ENCODE measurements at regions not wholly inside any gene's neighbourhood (a gene's known extent, or its start where the extent isn't known, plus 50 kb on each side); places are given as distances from the start of the nearest gene placed in this dataset.

DNA sequence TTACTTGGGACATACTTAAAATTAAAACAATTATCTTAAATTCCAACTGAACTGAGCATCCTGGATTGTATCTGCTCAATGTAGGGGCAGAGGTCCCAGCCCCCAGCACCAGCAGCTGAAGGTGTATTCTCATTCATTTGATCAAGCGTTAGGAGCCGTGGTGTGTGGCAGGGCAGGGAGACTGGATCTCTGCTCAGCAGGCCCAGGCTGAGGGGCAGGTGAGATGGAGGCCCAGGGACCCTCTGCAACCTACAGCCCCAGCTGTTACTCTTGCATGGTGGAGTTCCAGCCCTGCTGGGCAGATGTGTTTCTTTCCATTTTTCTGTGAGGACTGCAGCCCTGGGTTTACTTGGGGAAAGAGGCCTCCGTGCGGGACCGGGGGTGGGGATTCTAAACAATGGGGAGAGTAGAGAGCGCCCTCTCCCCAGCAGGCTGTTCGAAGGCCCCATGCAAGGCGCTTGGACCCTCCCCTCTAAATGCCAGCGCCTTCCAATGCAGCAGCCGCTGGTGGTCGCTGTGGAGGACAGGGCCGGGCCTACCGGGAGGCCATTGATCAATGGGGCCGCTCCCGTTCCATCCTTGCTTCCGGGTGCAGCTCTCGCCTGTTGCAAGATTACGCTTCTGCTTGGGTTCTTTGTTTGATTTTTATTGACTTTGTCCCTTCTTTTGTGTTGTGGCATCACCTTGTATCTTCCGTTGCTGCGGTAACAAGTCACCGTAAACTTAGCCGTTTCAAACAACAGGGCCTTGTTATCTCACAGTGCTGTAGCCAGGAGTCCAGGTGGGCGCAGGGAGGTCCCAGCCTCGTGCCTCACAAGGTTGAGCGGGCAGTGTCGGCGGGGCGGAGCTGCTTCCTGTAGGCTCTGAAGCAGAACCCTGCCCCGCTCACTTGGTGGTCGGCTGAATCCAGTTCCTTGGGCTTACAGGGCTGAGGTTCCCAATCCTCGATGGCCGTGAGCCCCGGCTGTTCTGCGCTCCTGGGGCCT lies 134.8 kb upstream of the PHACTR3 start:
- H3K79me2 ChIP-seq (ENCODE audit: control insufficient read depth, insufficient read depth, low read length, poor library complexity), result no peaks in the 10 kb centered on the region
- no peaks in the 10 kb centered on the region for H3K4me1 ChIP-seq (ENCODE audit: control insufficient read depth in 1 of 2, insufficient read depth in 2 of 2, low read length in 2 of 2)
- no peaks in the 10 kb centered on the region for H3K36me3 ChIP-seq (ENCODE audit: control insufficient read depth in 1 of 2, insufficient read depth in 2 of 2, low read length in 2 of 2)
- no peak overlapping the region for H2BK120ac ChIP-seq (ENCODE audit: insufficient read depth, low read length, poor library complexity)
- H3K18ac ChIP-seq (ENCODE audit: low read length), result no peak overlapping the region
- DNase-seq, result no peak
- H3K9me3 ChIP-seq (ENCODE audit: insufficient read depth, low read depth, low read length), result no peaks in the 10 kb centered on the region
- H3K14ac ChIP-seq (ENCODE audit: low read length), result no peak overlapping the region
- no peaks in the 10 kb centered on the region for H3K79me1 ChIP-seq (ENCODE audit: low read length)
- H3K4me3 ChIP-seq (ENCODE audit: low read depth, low read length), result no peak overlapping the region
- H3K27ac ChIP-seq (ENCODE audit: low read depth, low read length), result no peak overlapping the region
- no peak overlapping the region for H2BK12ac ChIP-seq (ENCODE audit: low read length)
- no peak overlapping the region for H2AK5ac ChIP-seq (ENCODE audit: low read length)
- no peak overlapping the region for H3K9ac ChIP-seq (ENCODE audit: low read length)
- H3K27me3 ChIP-seq (ENCODE audit: insufficient read depth, low read length), result no peaks in the 10 kb centered on the region
- no peak overlapping the region for H3K4me2 ChIP-seq (ENCODE audit: low read length)
- H3K4ac ChIP-seq (ENCODE audit: low read depth, low read length), result no peak overlapping the region
- H4K91ac ChIP-seq (ENCODE audit: low read depth, low read length), result no peak overlapping the region
- H4K12ac ChIP-seq (ENCODE audit: low read depth, low read length), result no peak overlapping the region
- H2AFZ ChIP-seq (ENCODE audit: insufficient read depth, low read length, poor library complexity), result no peak overlapping the region
- no peak overlapping the region for H2BK5ac ChIP-seq (ENCODE audit: low read depth, low read length, poor library complexity)
- no CpG with 5 or more reads among the region's 34 CpGs for WGBS (ENCODE audit: extremely low coverage, insufficient coverage, insufficient read length)
- H3K23ac ChIP-seq (ENCODE audit: low read length), result no peak overlapping the region
- no peak overlapping the region for H4K8ac ChIP-seq (ENCODE audit: low read depth, low read length)

DNA sequence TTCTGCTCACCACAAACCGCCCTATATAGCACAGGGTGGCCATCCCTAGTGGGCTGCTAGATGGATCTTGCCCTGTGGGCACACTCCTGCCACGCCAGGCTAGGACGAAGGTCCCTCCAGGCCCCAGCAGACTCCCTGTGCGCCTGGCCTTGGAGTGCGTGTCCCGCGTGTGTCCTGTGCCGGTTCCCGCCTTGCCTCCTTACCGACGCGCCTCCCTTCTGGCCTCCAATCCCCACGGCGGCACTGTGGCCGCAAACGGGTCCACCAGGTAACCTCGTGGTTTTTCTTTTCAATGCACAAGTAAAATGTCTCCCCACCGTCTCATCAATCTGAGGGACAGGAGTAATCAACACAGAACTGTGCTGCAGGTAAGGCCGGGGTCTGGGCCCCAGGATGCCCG lies 133.8 kb upstream of the PHACTR3 start:
- H2BK5ac ChIP-seq (ENCODE audit: low read depth, low read length, poor library complexity), result no peak overlapping the region
- WGBS (ENCODE audit: extremely low coverage, insufficient coverage, insufficient read length), result no CpG with 5 or more reads among the region's 20 CpGs

DNA sequence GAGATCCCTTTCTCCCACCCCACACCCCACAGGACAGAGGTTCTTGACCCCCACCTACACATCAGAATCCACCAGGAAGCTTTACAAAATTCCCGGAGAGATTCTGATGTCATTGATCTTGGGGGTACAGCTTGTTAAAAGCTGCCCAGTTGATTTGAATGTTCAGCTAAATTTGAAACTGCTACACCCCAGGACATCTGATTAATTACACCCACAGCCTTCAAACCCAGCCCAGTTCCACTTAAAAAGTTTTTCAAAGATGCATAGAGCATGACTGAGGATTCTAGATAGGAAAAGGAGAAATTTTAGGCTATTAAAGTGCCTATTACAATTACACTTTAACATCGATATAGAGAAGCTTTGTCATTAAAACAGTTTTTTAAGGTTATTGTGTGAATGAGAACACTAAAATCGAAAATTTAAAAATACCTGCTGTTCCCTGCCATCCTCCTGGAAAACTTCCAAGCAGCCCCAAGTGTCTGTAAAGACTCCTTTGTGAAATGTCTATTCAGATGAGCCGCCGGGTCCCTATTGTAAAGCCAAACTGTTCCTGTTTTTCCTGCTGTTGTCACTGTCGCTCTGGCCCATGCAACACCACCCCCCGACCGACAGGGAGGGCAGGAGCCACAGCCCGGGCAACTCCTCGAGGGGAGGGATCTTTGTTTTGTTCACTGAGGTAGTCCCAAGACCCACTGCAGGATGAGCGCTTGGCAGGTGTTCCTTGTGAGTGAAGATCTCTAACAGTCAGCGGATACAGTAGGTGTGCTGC lies 132.5 kb upstream of the PHACTR3 start:
- H3K27me3 ChIP-seq (ENCODE audit: insufficient read depth, low read length), result no peaks in the 10 kb centered on the region
- no peaks in the 10 kb centered on the region for H3K4me1 ChIP-seq (ENCODE audit: control insufficient read depth in 1 of 2, insufficient read depth in 2 of 2, low read length in 2 of 2)
- H3K27ac ChIP-seq (ENCODE audit: low read depth, low read length), result no peak overlapping the region
- no peak overlapping the region for H3K9ac ChIP-seq (ENCODE audit: low read length)
- no peak overlapping the region for H3K4me2 ChIP-seq (ENCODE audit: low read length)
- H3K79me1 ChIP-seq (ENCODE audit: low read length), result no peaks in the 10 kb centered on the region
- no peak overlapping the region for H3K4me3 ChIP-seq (ENCODE audit: low read depth, low read length)
- no peaks in the 10 kb centered on the region for H3K79me2 ChIP-seq (ENCODE audit: control insufficient read depth, insufficient read depth, low read length, poor library complexity)
- H3K23ac ChIP-seq (ENCODE audit: low read length), result no peak overlapping the region
- H2AFZ ChIP-seq (ENCODE audit: insufficient read depth, low read length, poor library complexity), result no peak overlapping the region
- H2BK12ac ChIP-seq (ENCODE audit: low read length), result no peak overlapping the region
- no peak overlapping the region for H3K18ac ChIP-seq (ENCODE audit: low read length)
- no peak overlapping the region for H3K4ac ChIP-seq (ENCODE audit: low read depth, low read length)
- no peak overlapping the region for H3K14ac ChIP-seq (ENCODE audit: low read length)
- H2AK5ac ChIP-seq (ENCODE audit: low read length), result no peak overlapping the region
- no peaks in the 10 kb centered on the region for H3K36me3 ChIP-seq (ENCODE audit: control insufficient read depth in 1 of 2, insufficient read depth in 2 of 2, low read length in 2 of 2)
- no peak overlapping the region for H2BK120ac ChIP-seq (ENCODE audit: insufficient read depth, low read length, poor library complexity)
- H3K9me3 ChIP-seq (ENCODE audit: insufficient read depth, low read depth, low read length), result no peaks in the 10 kb centered on the region
- DNase-seq, result no peak
- no peak overlapping the region for H4K91ac ChIP-seq (ENCODE audit: low read depth, low read length)
- H2BK5ac ChIP-seq (ENCODE audit: low read depth, low read length, poor library complexity), result no peak overlapping the region
- H4K8ac ChIP-seq (ENCODE audit: low read depth, low read length), result no peak overlapping the region
- WGBS (ENCODE audit: extremely low coverage, insufficient coverage, insufficient read length), result no CpG with 5 or more reads among the region's 12 CpGs
- H4K12ac ChIP-seq (ENCODE audit: low read depth, low read length), result no peak overlapping the region

More for the DNA sequence above, 133.8 kb upstream of the PHACTR3 start:
- H4K91ac ChIP-seq (ENCODE audit: low read depth, low read length), result no peak overlapping the region
- H3K27ac ChIP-seq (ENCODE audit: low read depth, low read length), result no peak overlapping the region
- no peaks in the 10 kb centered on the region for H3K4me1 ChIP-seq (ENCODE audit: control insufficient read depth in 1 of 2, insufficient read depth in 2 of 2, low read length in 2 of 2)
- H2BK120ac ChIP-seq (ENCODE audit: insufficient read depth, low read length, poor library complexity), result no peak overlapping the region
- no peak overlapping the region for H3K14ac ChIP-seq (ENCODE audit: low read length)
- H3K9ac ChIP-seq (ENCODE audit: low read length), result no peak overlapping the region
- no peak overlapping the region for H2AK5ac ChIP-seq (ENCODE audit: low read length)
- H3K9me3 ChIP-seq (ENCODE audit: insufficient read depth, low read depth, low read length), result no peaks in the 10 kb centered on the region
- no peak overlapping the region for H4K12ac ChIP-seq (ENCODE audit: low read depth, low read length)
- no peak overlapping the region for H3K23ac ChIP-seq (ENCODE audit: low read length)
- H3K79me1 ChIP-seq (ENCODE audit: low read length), result no peaks in the 10 kb centered on the region
- H3K36me3 ChIP-seq (ENCODE audit: control insufficient read depth in 1 of 2, insufficient read depth in 2 of 2, low read length in 2 of 2), result no peaks in the 10 kb centered on the region
- no peaks in the 10 kb centered on the region for H3K79me2 ChIP-seq (ENCODE audit: control insufficient read depth, insufficient read depth, low read length, poor library complexity)
- no peak overlapping the region for H3K18ac ChIP-seq (ENCODE audit: low read length)
- no peak for DNase-seq
- no peaks in the 10 kb centered on the region for H3K27me3 ChIP-seq (ENCODE audit: insufficient read depth, low read length)
- H3K4me3 ChIP-seq (ENCODE audit: low read depth, low read length), result no peak overlapping the region
- H3K4me2 ChIP-seq (ENCODE audit: low read length), result no peak overlapping the region
- H2BK12ac ChIP-seq (ENCODE audit: low read length), result no peak overlapping the region
- H2AFZ ChIP-seq (ENCODE audit: insufficient read depth, low read length, poor library complexity), result no peak overlapping the region
- H3K4ac ChIP-seq (ENCODE audit: low read depth, low read length), result no peak overlapping the region
- H4K8ac ChIP-seq (ENCODE audit: low read depth, low read length), result no peak overlapping the region

DNA sequence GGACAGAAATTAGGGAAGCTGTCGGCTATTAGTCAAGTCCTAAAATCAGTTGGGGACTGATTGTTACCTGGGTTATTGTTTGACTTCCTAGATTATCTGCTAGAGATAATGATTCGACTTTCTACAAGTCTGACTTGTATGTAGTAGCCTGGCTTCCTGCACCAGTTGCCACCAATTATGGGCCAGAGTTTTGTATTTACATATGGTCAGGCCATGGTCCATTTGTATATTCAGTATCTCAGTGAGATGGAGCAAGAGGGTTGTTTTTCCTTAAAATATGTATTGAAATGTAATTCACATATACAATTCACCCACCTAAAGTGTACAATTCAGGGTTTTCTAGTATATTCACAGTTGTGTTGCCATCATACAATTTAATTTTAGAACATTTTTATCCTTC lies 130.6 kb upstream of the PHACTR3 start:
- Histone ChIP-seq H3K79me2 (ENCODE audit: control insufficient read depth, insufficient read depth, low read length, poor library complexity) (no peaks in the 10 kb centered on the region), H3K9ac (ENCODE audit: low read length) (no peak overlapping the region), H3K14ac (ENCODE audit: low read length) (no peak overlapping the region), H4K12ac (ENCODE audit: low read depth, low read length) (no peak overlapping the region), H3K4me2 (ENCODE audit: low read length) (no peak overlapping the region), H3K23ac (ENCODE audit: low read length) (no peak overlapping the region), H4K8ac (ENCODE audit: low read depth, low read length) (no peak overlapping the region), H3K9me3 (ENCODE audit: insufficient read depth, low read depth, low read length) (no peaks in the 10 kb centered on the region), H2BK5ac (ENCODE audit: low read depth, low read length, poor library complexity) (no peak overlapping the region), H2BK12ac (ENCODE audit: low read length) (no peak overlapping the region), H3K4me1 (ENCODE audit: control insufficient read depth in 1 of 2, insufficient read depth in 2 of 2, low read length in 2 of 2) (no peaks in the 10 kb centered on the region), H2BK120ac (ENCODE audit: insufficient read depth, low read length, poor library complexity) (no peak overlapping the region), H3K36me3 (ENCODE audit: control insufficient read depth in 1 of 2, insufficient read depth in 2 of 2, low read length in 2 of 2) (no peaks in the 10 kb centered on the region), H3K4me3 (ENCODE audit: low read depth, low read length) (no peak overlapping the region), H3K4ac (ENCODE audit: low read depth, low read length) (no peak overlapping the region), H3K18ac (ENCODE audit: low read length) (no peak overlapping the region), H2AK5ac (ENCODE audit: low read length) (no peak overlapping the region), H3K27ac (ENCODE audit: low read depth, low read length) (no peak overlapping the region), H4K91ac (ENCODE audit: low read depth, low read length) (no peak overlapping the region), H3K79me1 (ENCODE audit: low read length) (no peaks in the 10 kb centered on the region), H3K27me3 (ENCODE audit: insufficient read depth, low read length) (no peaks in the 10 kb centered on the region), H2AFZ (ENCODE audit: insufficient read depth, low read length, poor library complexity) (no peak overlapping the region)
- DNase-seq, result no peak
- WGBS (ENCODE audit: extremely low coverage, insufficient coverage, insufficient read length), result no CpG with 5 or more reads among the region's 2 CpGs
